SH-SY5Y (cell line): ENCODE measurements at regions not wholly inside any gene's neighbourhood (a gene's known extent, or its start where the extent isn't known, plus 50 kb on each side); places are given as distances from the start of the nearest gene placed in this dataset.

Experiments used
- GATA2 ChIP-seq: IDR thresholded peaks from 2 replicates; pipeline ENCODE4 v1.6.1; 2011; ENCODE audit warnings: mild to moderate bottlenecking, low read depth, low read length
- GATA3 ChIP-seq: IDR thresholded peaks from 2 replicates; pipeline ENCODE4 v1.6.1; 2011; ENCODE audit warnings: low read depth, mild to moderate bottlenecking, low read length, moderate library complexity

DNA sequence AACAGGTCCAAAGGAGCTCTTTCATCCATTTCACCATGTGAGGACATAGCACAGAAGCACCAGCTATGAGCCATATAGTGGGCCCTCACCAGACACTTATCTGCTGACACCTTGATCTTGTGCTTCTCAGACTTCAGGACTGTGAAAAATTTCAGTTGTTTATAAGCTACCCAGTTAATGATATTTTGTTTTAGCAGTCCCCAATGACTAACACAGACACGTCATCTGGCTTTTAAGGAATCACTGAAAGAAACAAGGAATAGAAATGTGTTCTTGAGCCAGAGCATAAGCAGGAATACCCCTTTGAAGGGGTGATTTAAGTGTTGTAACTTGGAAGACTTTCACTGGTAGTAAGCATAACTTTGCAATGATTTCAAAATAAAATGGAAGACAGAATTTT, 214.7 kb upstream of the PTCHD4 start:
- TF ChIP-seq GATA2: no peak
- no peak for TF ChIP-seq GATA3
